NK-92 treated with Interleukin-12 subunit alpha and Interleukin-12 subunit beta, amount 100 ng/mL, for 24 hours (cell line): ENCODE measurements at regions not wholly inside any gene's neighbourhood (a gene's known extent, or its start where the extent isn't known, plus 50 kb on each side); places are given as distances from the start of the nearest gene placed in this dataset.

Experiments used
- DNase-seq: peaks from one replicate; lab custom pipeline; 2025; lab: John Stamatoyannopoulos, UW

GRCh38 chr15:88315221-88315878 lies 58.8 kb upstream of the NTRK3 start:
- no peak for DNase-seq

- DNase-seq = no peak
These were observed 56.5 kb upstream of the NTRK3 start for GRCh38 chr15:88312941-88313579.

GRCh38 chr15:88309363-88309762 lies 52.8 kb upstream of the NTRK3 start:
- no peak for DNase-seq

GRCh38 chr15:88307344-88307743 lies 50.8 kb upstream of the NTRK3 start:
- no peak for DNase-seq
